Prostate gland (tissue), 2 donors: ENCODE measurements at regions not wholly inside any gene's neighbourhood (a gene's known extent, or its start where the extent isn't known, plus 50 kb on each side); places are given as distances from the start of the nearest gene placed in this dataset.

Experiments used
- CTCF ChIP-seq, 4 experiments: fragments of 200-600 bp in 2 of 4; fragments of 450-650 bp in 2 of 4; sonication (generic) in 2 of 4; IDR thresholded peaks; 1 replicate in 3 of 4; 2 replicates in 1 of 4; pipeline ENCODE4 v1.5.1; 2016 to 2019; ENCODE audit warnings: antibody characterized with exemption in 4 of 4, mild to moderate bottlenecking in 2 of 4, moderate library complexity in 2 of 4
- POLR2A ChIP-seq: fragments of 450-650 bp; IDR thresholded peaks from one replicate; pipeline ENCODE4 v1.6.1; 2016; ENCODE audit warnings: antibody characterized with exemption, mild to moderate bottlenecking
- POLR2AphosphoS5 ChIP-seq: sonication (generic); formaldehyde crosslinking; IDR thresholded peaks from one replicate; pipeline ENCODE4 v1.6.1; 2017; ENCODE audit warnings: antibody characterized with exemption

GRCh38 chr6:28809947-28810658 lies 113.7 kb downstream of the TRIM27 start:
- TF ChIP-seq POLR2AphosphoS5 (no peak), POLR2A (no peak), CTCF (IDR thresholded peaks at IDR 0.05) (no peak)
